Subcutaneous abdominal adipose tissue (tissue), 5 donors: ENCODE measurements at regions not wholly inside any gene's neighbourhood (a gene's known extent, or its start where the extent isn't known, plus 50 kb on each side); places are given as distances from the start of the nearest gene placed in this dataset.

Source experiments
- H3K27ac ChIP-seq: one replicate; pipeline ENCODE4 v1.7.0; 2013; ENCODE audit warnings: low read depth, mild to moderate bottlenecking, inconsistent platforms, low read length, moderate library complexity
- H3K27me3 ChIP-seq, 5 donors: one replicate each; pipeline ENCODE4 v1.7.0; 2013; ENCODE audit warnings: low read length in 5 of 5, inconsistent platforms in 1 of 5; ENCODE audit not compliant: control insufficient read depth in 5 of 5, insufficient read depth in 4 of 5
- H3K36me3 ChIP-seq, 5 donors: one replicate each; pipeline ENCODE4 v1.7.0; 2013; ENCODE audit warnings: low read length in 5 of 5; ENCODE audit not compliant: control insufficient read depth in 5 of 5, insufficient read depth in 5 of 5
- H3K4me1 ChIP-seq, 5 donors: one replicate each; pipeline ENCODE4 v1.7.0; 2013; ENCODE audit warnings: low read length in 5 of 5, mild to moderate bottlenecking in 3 of 5, moderate library complexity in 1 of 5; ENCODE audit not compliant: control insufficient read depth in 5 of 5, insufficient read depth in 5 of 5
- H3K4me3 ChIP-seq, 5 donors: one replicate each; pipeline ENCODE4 v1.7.0; 2013; ENCODE audit warnings: low read length in 5 of 5, low read depth in 1 of 5
- H3K9ac ChIP-seq, 5 donors: one replicate each; pipeline ENCODE4 v1.7.0; 2013; ENCODE audit warnings: low read length in 5 of 5, mild to moderate bottlenecking in 4 of 5, moderate library complexity in 3 of 5
- H3K9me3 ChIP-seq, 5 donors: one replicate each; pipeline ENCODE4 v1.7.0; 2013; ENCODE audit warnings: low read length in 5 of 5; ENCODE audit not compliant: control insufficient read depth in 5 of 5
- donor health status: healthy.
- donor health status: healthy.
- donor health status: healthy.
- donor health status: healthy.
- donor health status: healthy.

- H3K9me3 ChIP-seq, result no peaks in the 10 kb centered on the region
- H3K27me3 ChIP-seq, result no peaks in the 10 kb centered on the region
- no peaks in the 10 kb centered on the region for H3K4me1 ChIP-seq
- H3K4me3 ChIP-seq, result no peak overlapping the region
- no peak overlapping the region for H3K9ac ChIP-seq
- H3K27ac ChIP-seq, result no peak overlapping the region
- no peaks in the 10 kb centered on the region for H3K36me3 ChIP-seq
Observed at GRCh38 chr4:106869551-106869950, 166.6 kb downstream of the DKK2 start.

DNA sequence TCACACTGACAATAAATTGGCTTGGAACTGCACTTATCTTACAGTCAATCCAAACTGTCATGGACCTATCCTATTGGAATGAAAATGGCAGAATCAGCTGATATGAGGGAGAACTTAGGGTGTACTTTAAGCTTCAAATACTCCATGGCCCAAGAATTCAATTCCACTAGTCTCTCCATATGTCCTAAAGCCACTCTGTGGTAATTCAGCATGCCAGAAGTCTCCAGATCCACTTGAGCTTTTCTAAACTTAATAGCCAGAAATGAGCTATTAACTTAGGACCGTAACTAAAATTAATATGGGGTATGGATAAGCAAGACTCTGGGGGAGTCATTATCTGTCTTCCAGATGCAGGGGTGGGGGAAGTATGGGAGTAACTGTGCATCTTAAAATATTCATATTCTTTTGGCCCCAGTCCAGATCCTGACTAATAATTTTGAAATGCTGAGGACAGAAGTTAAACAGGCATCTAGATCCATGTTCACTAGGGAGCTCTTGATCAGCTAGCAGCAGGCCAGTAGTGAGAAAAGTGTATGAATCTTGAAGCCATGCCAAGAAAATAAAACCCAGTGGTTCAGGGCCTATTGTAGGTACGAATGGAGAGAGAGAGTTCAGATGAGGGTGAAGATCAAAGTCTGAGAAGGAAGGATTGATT, 167.6 kb downstream of the DKK2 start:
- Histone ChIP-seq H3K27ac (no peak overlapping the region), H3K36me3 (no peaks in the 10 kb centered on the region), H3K27me3 (no peaks in the 10 kb centered on the region), H3K9me3 (no peaks in the 10 kb centered on the region), H3K9ac (no peak overlapping the region), H3K4me3 (no peak overlapping the region), H3K4me1 (no peaks in the 10 kb centered on the region)

- Histone ChIP-seq H3K4me1 (no peaks in the 10 kb centered on the region), H3K9me3 (no peaks in the 10 kb centered on the region), H3K36me3 (no peaks in the 10 kb centered on the region), H3K27me3 (no peaks in the 10 kb centered on the region), H3K4me3 (no peak overlapping the region), H3K27ac (no peak overlapping the region), H3K9ac (no peak overlapping the region)
Observed at GRCh38 chr4:106864231-106864630, 171.9 kb downstream of the DKK2 start.

DNA sequence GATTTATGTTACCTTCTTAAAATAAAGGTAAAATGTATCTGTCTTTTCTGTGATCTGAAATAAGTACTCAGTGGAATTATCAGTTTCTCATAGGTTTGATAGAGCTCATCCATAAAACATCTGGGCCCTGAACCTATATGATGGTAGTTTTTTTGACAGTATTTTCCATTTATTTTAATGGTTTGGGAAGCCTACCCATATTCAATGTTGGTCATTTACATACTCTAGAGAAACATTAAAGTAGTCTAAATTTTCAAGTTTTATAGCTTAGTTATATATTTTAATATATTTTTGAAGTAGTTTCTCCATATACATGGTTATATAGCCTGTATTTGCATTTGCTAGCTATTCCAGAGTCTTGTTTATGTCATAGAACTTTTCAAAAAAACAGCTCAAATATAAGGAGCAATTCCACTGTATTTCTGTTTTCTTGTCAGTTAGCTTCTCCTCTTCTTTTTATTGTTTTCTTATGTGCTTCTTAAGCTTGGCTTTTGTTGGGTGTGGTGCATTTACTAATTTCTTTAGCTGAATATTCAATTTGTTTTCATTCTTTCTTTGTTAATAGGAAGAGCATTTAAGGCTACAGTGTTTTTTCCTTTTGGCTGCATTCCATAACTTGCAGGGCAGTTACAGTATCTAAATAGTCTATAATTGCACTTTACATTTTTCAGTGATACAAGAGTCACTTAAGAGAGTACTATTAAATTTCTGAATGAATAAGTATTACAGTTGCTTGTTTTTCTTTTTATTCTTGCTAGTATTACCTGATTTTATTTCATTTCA, 181.4 kb downstream of the DKK2 start:
- no peak overlapping the region for H3K9ac ChIP-seq
- H3K27ac ChIP-seq, result no peak overlapping the region
- H3K4me3 ChIP-seq, result no peak overlapping the region
- H3K9me3 ChIP-seq, result no peaks in the 10 kb centered on the region
- H3K36me3 ChIP-seq, result no peaks in the 10 kb centered on the region
- H3K27me3 ChIP-seq, result no peaks in the 10 kb centered on the region
- H3K4me1 ChIP-seq, result no peaks in the 10 kb centered on the region

DNA sequence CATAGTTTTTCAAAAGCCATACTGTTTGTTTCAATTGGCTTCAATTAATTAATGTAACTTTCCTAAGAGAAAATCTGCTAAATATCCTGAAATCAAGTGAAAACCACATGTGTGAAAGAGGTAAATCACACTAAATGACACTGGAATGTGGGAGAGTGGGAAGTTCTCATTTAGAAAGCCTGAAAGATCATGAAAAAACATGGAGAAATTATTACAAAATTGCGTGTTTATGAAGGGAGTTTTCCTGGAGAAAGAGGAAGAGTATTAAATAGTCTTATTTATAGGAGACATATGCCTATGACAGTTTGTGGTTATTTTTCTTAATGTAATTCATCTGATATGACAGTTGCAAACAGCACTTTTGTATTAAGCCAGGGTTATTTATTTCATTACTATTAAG, 183.7 kb downstream of the DKK2 start:
- Histone ChIP-seq H3K27me3 (no peaks in the 10 kb centered on the region), H3K4me3 (no peak overlapping the region)

DNA sequence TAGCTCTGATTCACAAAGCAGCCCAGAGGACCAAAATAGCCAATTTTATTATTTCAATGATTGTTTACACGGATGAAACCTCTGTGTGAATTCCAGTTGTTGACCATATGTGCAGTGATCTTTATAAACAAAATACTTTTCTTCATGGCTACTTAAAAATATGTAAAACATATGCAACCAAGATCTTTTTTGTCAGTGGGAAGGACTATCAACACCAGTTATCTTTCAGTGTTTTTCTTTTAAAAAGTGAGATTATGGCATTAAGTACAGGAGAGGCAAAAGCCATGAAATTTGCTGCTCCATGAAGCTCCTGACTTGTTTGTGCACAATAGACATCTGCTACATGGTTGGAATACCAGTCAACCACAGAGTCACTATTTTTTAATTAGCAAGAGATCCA, 184.4 kb downstream of the DKK2 start:
- no peak overlapping the region for H3K27ac ChIP-seq
- H3K4me1 ChIP-seq, result no peaks in the 10 kb centered on the region
- H3K27me3 ChIP-seq, result no peaks in the 10 kb centered on the region
- H3K4me3 ChIP-seq, result no peak overlapping the region
- H3K9me3 ChIP-seq, result no peaks in the 10 kb centered on the region
- H3K36me3 ChIP-seq, result no peaks in the 10 kb centered on the region
- H3K9ac ChIP-seq, result no peak overlapping the region

More for the DNA sequence above, 183.7 kb downstream of the DKK2 start:
- Histone ChIP-seq H3K27ac (no peak overlapping the region), H3K9ac (no peak overlapping the region), H3K9me3 (no peaks in the 10 kb centered on the region), H3K36me3 (no peaks in the 10 kb centered on the region), H3K4me1 (no peaks in the 10 kb centered on the region)

- Histone ChIP-seq H3K27me3 (no peaks in the 10 kb centered on the region), H3K9ac (no peak overlapping the region), H3K27ac (no peak overlapping the region), H3K4me1 (no peaks in the 10 kb centered on the region), H3K9me3 (no peaks in the 10 kb centered on the region), H3K4me3 (no peak overlapping the region), H3K36me3 (no peaks in the 10 kb centered on the region)
Observed at GRCh38 chr4:106850691-106851090, 185.4 kb downstream of the DKK2 start.

DNA sequence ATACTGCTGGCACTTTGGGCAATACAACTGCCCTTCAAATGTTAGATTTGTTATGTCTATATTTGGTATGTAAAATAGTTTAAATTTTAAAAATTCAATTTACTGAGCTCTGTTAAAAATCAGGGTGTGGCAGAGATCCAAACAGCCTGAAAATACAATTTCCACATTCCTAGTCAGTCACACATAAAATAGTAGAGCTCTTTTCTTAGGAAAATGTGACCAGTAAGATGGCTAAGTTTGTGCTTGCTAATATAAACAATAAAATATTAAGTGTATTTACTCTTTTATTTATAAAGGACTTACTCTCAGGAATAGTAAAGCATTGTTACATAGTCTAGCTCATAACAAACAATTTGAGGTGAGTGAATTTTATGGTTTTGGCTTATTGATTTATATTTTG, 200.2 kb downstream of the DKK2 start:
- Histone ChIP-seq H3K9ac (no peak overlapping the region), H3K27me3 (no peaks in the 10 kb centered on the region), H3K9me3 (peaks cover 0 to 9% (median 0%) of the 10 kb centered on the region in 5 donors), H3K27ac (no peak overlapping the region), H3K4me3 (no peak overlapping the region), H3K4me1 (no peaks in the 10 kb centered on the region), H3K36me3 (no peaks in the 10 kb centered on the region)

- no peaks in the 10 kb centered on the region for H3K4me1 ChIP-seq
- H3K27me3 ChIP-seq, result no peaks in the 10 kb centered on the region
- H3K9ac ChIP-seq, result no peak overlapping the region
- no peaks in the 10 kb centered on the region for H3K9me3 ChIP-seq
- H3K4me3 ChIP-seq, result no peak overlapping the region
- no peak overlapping the region for H3K27ac ChIP-seq
- H3K36me3 ChIP-seq, result no peaks in the 10 kb centered on the region
Observed at GRCh38 chr4:106830879-106831278, 205.2 kb downstream of the DKK2 start.

- H3K9ac ChIP-seq, result no peak overlapping the region
- no peaks in the 10 kb centered on the region for H3K4me1 ChIP-seq
- peaks cover 0 to 3% (median 0%) of the 10 kb centered on the region in 5 donors for H3K9me3 ChIP-seq
- H3K27me3 ChIP-seq, result no peaks in the 10 kb centered on the region
- H3K4me3 ChIP-seq, result no peak overlapping the region
- H3K27ac ChIP-seq, result no peak overlapping the region
- no peaks in the 10 kb centered on the region for H3K36me3 ChIP-seq
Observed at GRCh38 chr4:106818764-106819163, 217.3 kb downstream of the DKK2 start.
